Stimulated activated CD4-positive, alpha-beta T cell treated with anti-CD3 and anti-CD28 coated beads, Interleukin-15, amount 100 ng/mL, for 48 hours (primary cell): ENCODE measurements at regions not wholly inside any gene's neighbourhood (a gene's known extent, or its start where the extent isn't known, plus 50 kb on each side); places are given as distances from the start of the nearest gene placed in this dataset.
"Not testable (repeated sequence)": the region's sequence is repeated elsewhere in the genome, so short reads cannot be mapped to it uniquely, and the experiment has no call there.

Experiments
- DNase-seq, 2 donors: peaks; one replicate each; pipeline ENCODE4 v3.0.0-alpha.2; 2020; ENCODE audit warnings: low read depth in 2 of 2

GRCh38 chr2:194985258-194985657 lies 671.8 kb upstream of the SLC39A10 start:
- no peak for DNase-seq

- no peak for DNase-seq
Measured at GRCh38 chr2:194962254-194962653, 694.8 kb upstream of the SLC39A10 start.

GRCh38 chr2:194954218-194954617 lies 702.8 kb upstream of the SLC39A10 start:
- no peak for DNase-seq

GRCh38 chr2:194946826-194947225 lies 710.2 kb upstream of the SLC39A10 start:
- DNase-seq = no peak

- DNase-seq = no peak
Measured at GRCh38 chr2:194938066-194938465, 719.0 kb upstream of the SLC39A10 start.

- DNase-seq = no peak
Measured at GRCh38 chr2:194927489-194927888, 729.5 kb upstream of the SLC39A10 start.

GRCh38 chr2:194926873-194927272 lies 730.2 kb upstream of the SLC39A10 start:
- DNase-seq = no peak

- no peak for DNase-seq
Measured at GRCh38 chr2:194925742-194926141, 731.3 kb upstream of the SLC39A10 start.

- DNase-seq = no peak
Measured at GRCh38 chr2:194917519-194917918, 739.5 kb upstream of the SLC39A10 start.

GRCh38 chr2:194915485-194915884 lies 741.5 kb upstream of the SLC39A10 start:
- DNase-seq = no peak

GRCh38 chr2:194907569-194907968 lies 749.5 kb upstream of the SLC39A10 start:
- no peak for DNase-seq

GRCh38 chr2:194896871-194897270 lies 760.2 kb upstream of the SLC39A10 start:
- no peak for DNase-seq

GRCh38 chr2:194883711-194884110 lies 773.3 kb upstream of the SLC39A10 start:
- no peak for DNase-seq

GRCh38 chr2:194870974-194871535 lies 786.0 kb upstream of the SLC39A10 start:
- DNase-seq = no peak

- DNase-seq = no peak
Measured at GRCh38 chr2:194867328-194867727, 789.7 kb upstream of the SLC39A10 start.

- no peak for DNase-seq
Measured at GRCh38 chr2:194854941-194855340, 802.1 kb upstream of the SLC39A10 start.

GRCh38 chr2:194842871-194843270 lies 814.2 kb upstream of the SLC39A10 start:
- no peak for DNase-seq

GRCh38 chr2:194834371-194834770 lies 822.7 kb upstream of the SLC39A10 start:
- DNase-seq = not testable (repeated sequence)

GRCh38 chr2:194826241-194826640 lies 830.8 kb upstream of the SLC39A10 start:
- no peak for DNase-seq

- DNase-seq = no peak
Measured at GRCh38 chr2:194824450-194824849, 832.6 kb upstream of the SLC39A10 start.

GRCh38 chr2:194822657-194823056 lies 834.4 kb upstream of the SLC39A10 start:
- DNase-seq = no peak

- DNase-seq = no peak
Measured at GRCh38 chr2:194822097-194822496, 834.9 kb upstream of the SLC39A10 start.

- DNase-seq = no peak
Measured at GRCh38 chr2:194819367-194819766, 837.7 kb upstream of the SLC39A10 start.

- DNase-seq = no peak
Measured at GRCh38 chr2:194815475-194815874, 841.6 kb upstream of the SLC39A10 start.
